Suprapubic skin (tissue), 4 donors: ENCODE measurements at regions not wholly inside any gene's neighbourhood (a gene's known extent, or its start where the extent isn't known, plus 50 kb on each side); places are given as distances from the start of the nearest gene placed in this dataset.
A peak's percentile ranks its signal among the peaks of the same experiment; 100 is the strongest.

ENCODE experiments used
- DNase-seq, 2 donors: peaks; one replicate each; pipeline ENCODE4 v3.0.0-alpha.2; 2019; ENCODE audit warnings: low spot score in 2 of 2
- H3K27ac ChIP-seq: fragments of 200-600 bp; sonication (generic); one replicate; pipeline ENCODE4 v1.5.1; 2019
- H3K27me3 ChIP-seq: fragments of 200-600 bp; sonication (generic); one replicate; pipeline ENCODE4 v1.5.1; 2019
- H3K36me3 ChIP-seq: fragments of 200-600 bp; sonication (generic); one replicate; pipeline ENCODE4 v1.5.1; 2019
- H3K4me1 ChIP-seq: fragments of 200-600 bp; sonication (generic); one replicate; pipeline ENCODE4 v1.5.1; 2019
- H3K4me3 ChIP-seq: fragments of 200-600 bp; sonication (generic); one replicate; pipeline ENCODE4 v1.5.1; 2019; ENCODE audit warnings: mild to moderate bottlenecking
- H3K9me3 ChIP-seq: fragments of 200-600 bp; sonication (generic); one replicate; pipeline ENCODE4 v1.5.1; 2019
- CTCF ChIP-seq, 2 donors: fragments of 200-600 bp in 1 of 2; fragments of 450-650 bp in 1 of 2; sonication (generic) in 1 of 2; IDR thresholded peaks; one replicate each; pipeline ENCODE4 v1.5.1; 2016 to 2019; ENCODE audit warnings: antibody characterized with exemption in 2 of 2, mild to moderate bottlenecking in 1 of 2, moderate library complexity in 1 of 2
- EP300 ChIP-seq: sonication (generic); formaldehyde crosslinking; IDR thresholded peaks from one replicate; pipeline ENCODE4 v1.6.1; 2017; ENCODE audit warnings: antibody characterized with exemption
- POLR2A ChIP-seq, 2 donors: fragments of 450-650 bp; IDR thresholded peaks; one replicate each; pipeline ENCODE4 v1.6.1; 2017; ENCODE audit warnings: antibody characterized with exemption in 2 of 2, mild to moderate bottlenecking in 2 of 2, moderate library complexity in 2 of 2
- POLR2AphosphoS5 ChIP-seq, 3 donors: sonication (generic); formaldehyde crosslinking; IDR thresholded peaks; one replicate each; pipeline ENCODE4 v1.6.1; 2017; ENCODE audit warnings: antibody characterized with exemption in 3 of 3
- WGBS: methylation state at CpG from one replicate; pipeline ENCODE4 v1.1.5; 2018; 5-methylcytosine and 5-hydroxymethylcytosine counted together

- Histone ChIP-seq H3K36me3 (no peaks in the 10 kb centered on the region), H3K4me3 (no peak overlapping the region), H3K27me3 (no peaks in the 10 kb centered on the region), H3K9me3 (no peaks in the 10 kb centered on the region), H3K4me1 (peaks cover 7% of the 10 kb centered on the region), H3K27ac (no peak overlapping the region)
- no peak for DNase-seq
- TF ChIP-seq EP300 (no peak), CTCF (IDR thresholded peaks at IDR 0.05) (no peak), POLR2A (IDR thresholded peaks at IDR 0.05) (no peak), POLR2AphosphoS5 (IDR thresholded peaks at IDR 0.05) (no peak)
- 49% methylated on average over 5 of the region's 5 CpGs for WGBS
Observed at GRCh38 chr18:31225668-31226067, 63.0 kb upstream of the DSC1 start.

GRCh38 chr18:31227497-31228229 lies 65.0 kb upstream of the DSC1 start:
- Histone ChIP-seq H3K36me3 (no peaks in the 10 kb centered on the region), H3K27ac (no peak overlapping the region), H3K27me3 (no peaks in the 10 kb centered on the region), H3K9me3 (no peaks in the 10 kb centered on the region), H3K4me1 (peaks cover 13% of the 10 kb centered on the region), H3K4me3 (no peak overlapping the region)
- no peak for DNase-seq
- WGBS = 94% methylated on average over 1 of the region's 1 CpG
- TF ChIP-seq POLR2AphosphoS5 (IDR thresholded peaks at IDR 0.05) (no peak), CTCF (IDR thresholded peaks at IDR 0.05) (no peak), EP300 (no peak), POLR2A (IDR thresholded peaks at IDR 0.05) (no peak)

GRCh38 chr18:31229829-31230228 lies 67.2 kb upstream of the DSC1 start:
- TF ChIP-seq EP300 (no peak), POLR2AphosphoS5 (IDR thresholded peaks at IDR 0.05) (no peak), CTCF (IDR thresholded peaks at IDR 0.05) (no peak), POLR2A (IDR thresholded peaks at IDR 0.05) (no peak)
- no peaks in the 10 kb centered on the region for H3K27me3 ChIP-seq
- H3K9me3 ChIP-seq = no peaks in the 10 kb centered on the region
- peaks cover 13% of the 10 kb centered on the region for H3K4me1 ChIP-seq
- no peak overlapping the region for H3K4me3 ChIP-seq
- peak overlapping the region; percentile 4 for H3K27ac ChIP-seq
- 69% methylated on average over 2 of the region's 2 CpGs for WGBS
- no peak for DNase-seq
- no peaks in the 10 kb centered on the region for H3K36me3 ChIP-seq

GRCh38 chr18:31230495-31230894 lies 67.8 kb upstream of the DSC1 start:
- H3K4me1 ChIP-seq = peaks cover 10% of the 10 kb centered on the region
- H3K36me3 ChIP-seq = no peaks in the 10 kb centered on the region
- 47% methylated on average over 3 of the region's 3 CpGs for whole genome bisulfite sequencing
- no peaks in the 10 kb centered on the region for H3K27me3 ChIP-seq
- no peak for TF ChIP-seq POLR2AphosphoS5 (IDR thresholded peaks at IDR 0.05)
- no peak for TF ChIP-seq EP300
- no peak for TF ChIP-seq CTCF (IDR thresholded peaks at IDR 0.05)
- TF ChIP-seq POLR2A (IDR thresholded peaks at IDR 0.05) = no peak
- no peak overlapping the region for H3K4me3 ChIP-seq
- no peaks in the 10 kb centered on the region for H3K9me3 ChIP-seq
- peak overlapping the region; percentile 49 for H3K27ac ChIP-seq
- no peak for DNase-seq

GRCh38 chr18:31232013-31232412 lies 69.4 kb upstream of the DSC1 start:
- Histone ChIP-seq H3K36me3 (no peaks in the 10 kb centered on the region), H3K4me1 (peaks cover 9% of the 10 kb centered on the region), H3K9me3 (no peaks in the 10 kb centered on the region), H3K4me3 (no peak overlapping the region), H3K27ac (no peak overlapping the region), H3K27me3 (no peaks in the 10 kb centered on the region)
- DNase-seq = no peak
- 84% methylated on average over 5 of the region's 5 CpGs for WGBS
- TF ChIP-seq POLR2AphosphoS5 (IDR thresholded peaks at IDR 0.05) (no peak), CTCF (IDR thresholded peaks at IDR 0.05) (no peak), EP300 (no peak), POLR2A (IDR thresholded peaks at IDR 0.05) (no peak)
